ENCODE measurements at regions not wholly inside any gene's neighbourhood (a gene's known extent, or its start where the extent isn't known, plus 50 kb on each side); places are given as distances from the start of the nearest gene placed in this dataset.
"Not testable (repeated sequence)": the region's sequence is repeated elsewhere in the genome, so short reads cannot be mapped to it uniquely, and the experiment has no call there.

- ATAC-seq (no peak), DNase-seq (no peak)
Observed at GRCh38 chrX:122344816-122345215, 839.3 kb upstream of the GRIA3 start.

- no peak for DNase-seq
- ATAC-seq, result no peak
Observed at GRCh38 chrX:122363112-122363795, 820.8 kb upstream of the GRIA3 start.

- not testable (repeated sequence) for DNase-seq, ATAC-seq
Observed at GRCh38 chrX:122375533-122375932, 808.5 kb upstream of the GRIA3 start.

- no peak for DNase-seq
- no peak for ATAC-seq
Observed at GRCh38 chrX:122389005-122389404, 795.1 kb upstream of the GRIA3 start.

- no peak for DNase-seq
- no peak for ATAC-seq
Observed at GRCh38 chrX:122418758-122419157, 765.3 kb upstream of the GRIA3 start.

GRCh38 chrX:122421434-122422121 lies 762.5 kb upstream of the GRIA3 start:
- DNase-seq, result no peak
- ATAC-seq, result no peak

GRCh38 chrX:122422547-122422946 lies 761.5 kb upstream of the GRIA3 start:
- no peak for DNase-seq
- no peak for ATAC-seq

- DNase-seq (no peak), ATAC-seq (no peak)
Observed at GRCh38 chrX:122434942-122435341, 749.1 kb upstream of the GRIA3 start.

- ATAC-seq (no peak), DNase-seq (no peak)
Observed at GRCh38 chrX:122439831-122440230, 744.2 kb upstream of the GRIA3 start.

- DNase-seq (no peak), ATAC-seq (no peak)
Observed at GRCh38 chrX:122440832-122441231, 743.2 kb upstream of the GRIA3 start.

- DNase-seq (no peak), ATAC-seq (no peak)
Observed at GRCh38 chrX:122441451-122441850, 742.6 kb upstream of the GRIA3 start.

- ATAC-seq (no peak), DNase-seq (no peak)
Observed at GRCh38 chrX:122445466-122445865, 738.6 kb upstream of the GRIA3 start.

- ATAC-seq, result no peak
- no peak for DNase-seq
Observed at GRCh38 chrX:122464341-122464740, 719.7 kb upstream of the GRIA3 start.

GRCh38 chrX:122475306-122475705 lies 708.8 kb upstream of the GRIA3 start:
- DNase-seq, result no peak
- ATAC-seq, result no peak

- ATAC-seq, result no peak
Observed at GRCh38 chrX:122500556-122500955, 683.5 kb upstream of the GRIA3 start.

GRCh38 chrX:122501652-122502051 lies 682.4 kb upstream of the GRIA3 start:
- ATAC-seq (no peak), DNase-seq (no peak)

More at GRCh38 chrX:122500556-122500955, 683.5 kb upstream of the GRIA3 start:
- no peak for DNase-seq

GRCh38 chrX:122504026-122504425 lies 680.1 kb upstream of the GRIA3 start:
- no peak for DNase-seq
- no peak for ATAC-seq

- no peak for DNase-seq
- ATAC-seq, result no peak
Observed at GRCh38 chrX:122512561-122513072, 671.5 kb upstream of the GRIA3 start.

- DNase-seq, result no peak
- no peak for ATAC-seq
Observed at GRCh38 chrX:122517786-122518185, 666.3 kb upstream of the GRIA3 start.

- no peak for DNase-seq
- ATAC-seq, result no peak
Observed at GRCh38 chrX:122545778-122546177, 638.3 kb upstream of the GRIA3 start.

GRCh38 chrX:122546269-122546668 lies 637.8 kb upstream of the GRIA3 start:
- no peak for ATAC-seq
- DNase-seq, result no peak

- ATAC-seq, result no peak
- DNase-seq, result no peak
Observed at GRCh38 chrX:122552286-122552800, 631.7 kb upstream of the GRIA3 start.

GRCh38 chrX:122555925-122556324 lies 628.2 kb upstream of the GRIA3 start:
- no peak for DNase-seq
- ATAC-seq, result no peak

GRCh38 chrX:122565952-122566351 lies 618.1 kb upstream of the GRIA3 start:
- DNase-seq, result no peak
- ATAC-seq, result no peak

Measured in stimulated activated naive CD8-positive, alpha-beta T cell treated with anti-CD3 and anti-CD28 coated beads, Interleukin-15, Interleukin-2, amounts not matched to agents 100 U/mL and 50 U/mL, for 24 hours (primary cell).